GM19395 (cell line): ENCODE measurements at regions not wholly inside any gene's neighbourhood (a gene's known extent, or its start where the extent isn't known, plus 50 kb on each side); places are given as distances from the start of the nearest gene placed in this dataset.

Experiments
- ATAC-seq: cut with Tn5 transposase; IDR thresholded peaks from one replicate; pipeline ENCODE4 v1.9.1; 2021; ENCODE audit warnings: mild to moderate bottlenecking, moderate library complexity; ENCODE audit not compliant: unreplicated experiment

DNA sequence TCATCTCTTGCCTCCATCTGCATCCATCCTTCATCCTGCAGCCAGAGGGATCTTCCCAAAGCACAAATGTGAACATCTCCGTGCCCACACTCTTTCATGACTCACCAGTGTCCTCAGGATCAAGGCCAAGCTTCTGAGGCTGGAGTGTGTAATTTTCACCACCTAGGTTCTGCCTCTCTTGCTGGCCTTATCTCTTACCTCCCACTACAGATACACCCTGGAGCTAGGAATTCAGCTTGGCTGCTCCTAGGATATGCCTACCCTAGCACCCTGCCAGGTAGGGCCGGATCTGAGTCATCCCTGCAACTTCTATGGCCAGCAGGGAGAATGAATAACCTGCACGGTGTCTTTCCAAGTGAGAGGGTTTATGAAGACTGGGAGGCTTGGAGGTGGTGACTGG, 208.7 kb upstream of the CSF3R start:
- ATAC-seq = no peak

GRCh38 chr1:36689992-36690391, 207.3 kb upstream of the CSF3R start:
- no peak for ATAC-seq

DNA sequence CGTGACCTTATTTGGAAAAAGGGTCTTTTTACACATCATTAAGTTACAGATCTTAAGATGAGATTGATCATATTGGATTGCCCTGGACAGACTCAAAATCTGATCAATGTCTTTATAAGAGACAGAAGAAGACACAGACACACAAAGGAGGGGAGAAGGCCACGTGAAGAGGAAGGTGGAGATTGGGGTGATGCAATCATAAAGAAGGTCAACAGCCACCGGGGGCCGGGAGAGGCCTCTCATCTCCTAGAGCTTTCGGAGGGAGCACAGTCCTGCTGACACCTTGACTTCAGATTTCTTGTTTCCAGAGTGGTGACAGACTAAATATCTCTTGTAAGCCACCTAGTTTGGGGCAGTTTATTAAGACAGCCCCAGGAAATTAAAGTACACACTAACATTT, 204.6 kb upstream of the CSF3R start:
- no peak for ATAC-seq

GRCh38 chr1:36675931-36676562, 193.3 kb upstream of the CSF3R start:
- ATAC-seq = no peak

DNA sequence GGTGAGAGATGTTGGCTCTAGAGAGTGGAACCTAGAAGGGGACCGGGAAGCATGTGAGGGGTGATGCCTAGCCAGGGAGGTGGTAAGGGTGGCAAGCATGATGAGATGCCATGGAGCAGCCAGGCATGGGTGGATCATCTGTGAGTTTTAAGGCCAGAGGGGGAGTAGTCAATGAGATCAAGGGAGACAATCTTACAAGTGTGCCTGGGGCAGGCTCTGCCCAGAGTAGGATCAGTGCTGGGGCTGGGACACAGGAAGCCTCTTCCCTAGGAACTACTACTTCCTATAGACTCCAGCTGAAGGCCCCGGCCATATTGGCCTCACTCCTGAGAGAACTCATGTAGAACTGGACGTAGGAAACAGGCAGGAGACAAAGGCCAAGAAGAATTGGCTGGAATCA, 192.4 kb upstream of the CSF3R start:
- no peak for ATAC-seq

- no peak for ATAC-seq
Observed at GRCh38 chr1:36673202-36673601, 190.5 kb upstream of the CSF3R start.

GRCh38 chr1:36669262-36669661, 186.5 kb upstream of the CSF3R start:
- ATAC-seq = no peak

DNA sequence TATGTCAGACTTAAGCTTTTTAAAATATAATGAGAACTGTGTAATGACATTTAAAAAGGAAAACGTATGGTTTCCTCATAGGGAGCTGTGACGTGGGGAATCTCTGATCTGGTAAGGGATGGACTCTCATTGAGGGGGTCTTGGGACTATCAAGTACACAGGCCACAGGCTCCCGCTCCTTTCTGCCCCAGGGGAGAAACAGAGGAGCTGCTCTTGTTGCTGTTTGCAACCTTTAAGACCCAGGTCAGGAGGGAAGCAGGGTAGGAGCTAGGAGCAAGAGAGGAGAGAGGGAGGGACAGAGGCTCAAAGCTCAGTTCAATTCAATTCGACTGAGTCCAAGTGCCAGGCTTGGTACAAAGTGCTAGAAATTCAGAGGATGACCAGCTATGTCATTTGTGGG, 185.1 kb upstream of the CSF3R start:
- ATAC-seq = no peak

- ATAC-seq = no peak
Observed at GRCh38 chr1:36667256-36667655, 184.5 kb upstream of the CSF3R start.

- no peak for ATAC-seq
Observed at GRCh38 chr1:36665478-36666080, 182.9 kb upstream of the CSF3R start.

DNA sequence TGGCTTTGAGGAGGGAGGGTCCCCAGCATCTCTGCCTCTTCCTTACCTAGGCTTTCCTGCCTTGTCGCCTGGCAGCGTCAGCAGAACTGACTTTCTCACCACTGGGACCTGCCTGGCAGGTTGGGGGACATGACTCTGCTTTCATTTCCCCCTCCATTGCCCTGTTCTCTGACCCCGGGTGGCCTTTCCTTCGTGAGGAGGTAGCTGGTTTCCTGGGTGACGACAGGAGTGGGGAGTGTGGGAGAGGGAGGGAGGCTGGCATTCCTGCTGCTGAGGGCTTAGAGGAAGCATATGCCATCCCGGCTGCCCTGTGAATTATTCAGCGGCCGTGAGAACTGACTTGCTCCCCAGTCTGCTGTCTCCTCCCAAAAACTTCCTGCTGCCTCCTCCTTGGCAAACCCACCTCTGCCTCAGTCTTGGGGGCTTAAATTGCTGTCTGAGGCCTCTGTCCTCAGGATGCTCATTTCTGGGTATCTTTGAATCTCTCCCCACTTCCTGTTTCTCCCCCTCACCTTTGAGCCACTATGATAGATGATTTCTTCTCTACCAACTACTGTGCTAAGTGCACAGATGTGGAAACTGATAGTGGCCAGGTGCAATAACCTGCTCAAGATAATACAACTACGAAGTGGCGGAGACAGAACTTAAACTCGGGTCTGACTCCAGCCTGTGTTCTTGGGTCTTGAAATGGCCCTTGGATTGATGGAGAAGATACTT, 182.0 kb upstream of the CSF3R start:
- no peak for ATAC-seq

- ATAC-seq = peak; percentile 66
Observed at GRCh38 chr1:36663772-36664430, 181.2 kb upstream of the CSF3R start.

GRCh38 chr1:36658838-36659237, 176.1 kb upstream of the CSF3R start:
- ATAC-seq = no peak

- no peak for ATAC-seq
Observed at GRCh38 chr1:36657826-36658225, 175.1 kb upstream of the CSF3R start.

DNA sequence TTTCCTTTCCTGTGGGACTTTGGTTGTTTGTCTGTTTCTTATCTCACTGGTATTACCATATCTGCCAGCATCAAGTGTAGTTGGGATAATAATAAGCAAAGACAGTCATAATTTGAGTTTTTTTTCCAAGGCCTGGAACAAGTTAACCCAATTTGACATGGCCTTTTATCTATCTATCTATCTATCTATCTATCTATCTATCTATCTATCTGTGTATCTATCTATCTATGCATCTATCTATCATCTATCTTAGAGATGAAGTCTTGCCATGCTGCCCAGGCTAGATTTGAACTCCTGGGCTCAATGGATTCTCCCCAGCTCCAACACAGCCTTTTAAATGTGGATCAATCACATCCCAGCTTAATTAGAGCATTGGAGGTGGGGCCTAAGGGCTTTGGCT, 174.1 kb upstream of the CSF3R start:
- no peak for ATAC-seq

GRCh38 chr1:36656271-36656670, 173.6 kb upstream of the CSF3R start:
- ATAC-seq = no peak

DNA sequence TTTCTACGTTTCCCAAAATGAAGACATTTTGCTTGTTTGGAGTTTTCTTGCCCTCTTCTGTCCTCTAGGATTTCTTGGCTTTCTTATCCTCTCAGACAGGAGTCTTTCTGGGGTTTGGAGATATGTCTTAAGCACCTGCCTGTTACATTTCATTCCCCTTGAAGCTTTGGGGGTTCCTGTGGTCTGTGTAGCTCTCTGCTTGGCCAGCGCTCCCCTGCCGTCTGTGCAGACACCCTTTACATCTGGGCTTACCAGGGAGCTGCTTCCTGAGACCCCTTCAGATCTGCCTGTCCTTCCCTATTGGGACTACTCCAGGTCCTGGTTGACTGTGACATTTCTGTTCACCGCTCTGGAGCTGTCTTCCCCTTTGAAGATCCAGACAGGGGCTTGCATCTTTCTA, 171.9 kb upstream of the CSF3R start:
- ATAC-seq = no peak

- no peak for ATAC-seq
Observed at GRCh38 chr1:36653850-36654249, 171.1 kb upstream of the CSF3R start.

DNA sequence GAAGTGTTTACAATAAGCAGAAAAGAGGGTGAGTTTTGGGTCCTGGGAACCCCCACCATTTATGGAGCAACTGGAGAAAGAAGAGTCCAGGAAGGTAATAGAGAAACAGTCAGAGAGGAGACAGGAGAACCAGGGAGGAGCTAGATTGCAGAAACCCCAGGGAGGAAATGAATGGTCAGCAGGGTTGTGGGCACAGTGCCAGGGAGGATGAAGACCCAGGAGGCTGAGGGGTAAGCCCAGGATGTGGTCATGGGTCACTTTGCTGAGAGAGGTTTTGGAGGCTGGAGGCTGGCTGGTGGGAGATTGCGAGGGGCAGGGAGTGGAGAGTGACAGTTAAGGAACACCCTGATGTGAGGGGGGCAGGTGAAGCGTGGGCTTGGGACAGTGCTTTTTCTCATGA, 169.9 kb upstream of the CSF3R start:
- no peak for ATAC-seq

- ATAC-seq = no peak
Observed at GRCh38 chr1:36652011-36652410, 169.3 kb upstream of the CSF3R start.

DNA sequence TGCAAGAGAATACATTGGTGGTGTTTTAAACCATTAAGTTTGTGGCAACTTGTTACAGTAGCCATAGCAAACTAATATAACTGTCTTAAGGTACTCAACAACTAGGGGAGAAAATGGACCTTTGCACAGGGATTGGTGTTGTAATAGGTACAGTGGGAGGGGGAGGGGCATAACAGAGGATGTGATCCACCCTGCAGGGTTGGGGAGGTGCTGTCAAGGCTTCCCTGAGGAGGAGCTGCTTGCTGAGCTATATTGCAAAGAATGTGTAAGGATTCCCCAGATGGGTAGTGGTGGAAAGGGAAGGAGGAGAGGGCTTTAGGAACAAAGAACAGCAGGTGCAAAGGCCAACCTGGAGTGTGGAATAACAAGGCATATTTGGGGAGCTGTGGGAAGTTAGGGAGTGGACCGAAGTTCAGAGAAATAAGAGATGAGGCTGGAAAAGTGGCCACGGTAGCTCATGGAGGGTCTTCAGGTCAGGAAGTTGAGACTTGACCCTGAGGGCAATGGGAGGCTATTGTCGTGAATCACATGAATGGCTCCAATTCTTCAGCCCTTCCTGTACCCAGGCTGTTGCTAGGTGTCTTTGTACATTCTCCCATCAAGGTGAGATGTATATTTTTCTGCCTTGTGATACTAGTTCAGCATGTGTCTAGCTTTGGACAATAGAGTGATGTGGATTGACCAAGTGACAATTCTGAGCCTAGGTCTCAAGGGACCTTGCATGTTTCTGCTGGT, 168.6 kb upstream of the CSF3R start:
- ATAC-seq = no peak
